ENCODE measurements at regions not wholly inside any gene's neighbourhood (a gene's known extent, or its start where the extent isn't known, plus 50 kb on each side); places are given as distances from the start of the nearest gene placed in this dataset.

GRCh38 chr14:30251017-30251416 lies 307.9 kb upstream of the G2E3 start:
- Histone ChIP-seq H3K4me1 (ENCODE audit: control insufficient read depth, insufficient read depth, low read depth, low read length) (no peaks in the 10 kb centered on the region), H2AK5ac (ENCODE audit: low read length, severe bottlenecking) (no peak overlapping the region), H3K4me2 (ENCODE audit: low read length, poor library complexity, severe bottlenecking) (no peak overlapping the region), H2AFZ (ENCODE audit: low read depth, low read length) (no peak overlapping the region), H3K9me3 (ENCODE audit: control insufficient read depth, low read length) (no peaks in the 10 kb centered on the region), H2BK12ac (ENCODE audit: low read length in 2 of 2) (no peak overlapping the region), H3K4me3 (ENCODE audit: insufficient read depth in 1 of 2, low read depth in 1 of 2, low read length in 2 of 2) (no peak overlapping the region), H3K18ac (ENCODE audit: low read depth in 1 of 2, low read length in 2 of 2) (no peak overlapping the region), H2BK15ac (ENCODE audit: low read depth, poor library complexity, severe bottlenecking) (no peak overlapping the region), H3K23ac (ENCODE audit: low read length in 2 of 2) (no peak overlapping the region), H4K91ac (ENCODE audit: low read length) (no peak overlapping the region), H2BK120ac (ENCODE audit: low read depth, low read length) (no peak overlapping the region), H3K36me3 (ENCODE audit: control insufficient read depth in 1 of 2, insufficient read depth in 2 of 2, low read depth in 1 of 2, low read length in 2 of 2) (no peaks in the 10 kb centered on the region), H3K4ac (ENCODE audit: low read depth in 1 of 2, low read length in 2 of 2) (no peak overlapping the region), H3K79me1 (replicated peaks; ENCODE audit: low read length, poor library complexity, severe bottlenecking) (no peaks in the 10 kb centered on the region), H2BK5ac (ENCODE audit: low read depth, low read length, poor library complexity, severe bottlenecking) (no peak overlapping the region), H4K8ac (ENCODE audit: low read length) (no peak overlapping the region), H3K27ac (ENCODE audit: low read length, poor library complexity, severe bottlenecking) (no peak overlapping the region), H3K27me3 (ENCODE audit: control insufficient read depth in 1 of 2, insufficient read depth in 1 of 2, low read length in 2 of 2) (no peaks in the 10 kb centered on the region), H3K14ac (ENCODE audit: low read length in 2 of 2) (no peak overlapping the region), H3K9ac (ENCODE audit: low read length) (no peak overlapping the region)
- DNase-seq = no peak

- WGBS = 86% methylated on average over 4 of the region's 6 CpGs
- Histone ChIP-seq H2BK15ac (ENCODE audit: low read depth, poor library complexity, severe bottlenecking) (no peak overlapping the region), H3K27me3 (ENCODE audit: control insufficient read depth in 1 of 2, insufficient read depth in 1 of 2, low read length in 2 of 2) (no peaks in the 10 kb centered on the region), H3K9ac (ENCODE audit: low read length) (no peak overlapping the region), H3K27ac (ENCODE audit: low read length, poor library complexity, severe bottlenecking) (no peak overlapping the region), H4K8ac (ENCODE audit: low read length) (no peak overlapping the region), H2BK120ac (ENCODE audit: low read depth, low read length) (no peak overlapping the region), H3K36me3 (ENCODE audit: control insufficient read depth in 1 of 2, insufficient read depth in 2 of 2, low read depth in 1 of 2, low read length in 2 of 2) (no peaks in the 10 kb centered on the region), H2AK5ac (ENCODE audit: low read length, severe bottlenecking) (no peak overlapping the region), H3K4me2 (ENCODE audit: low read length, poor library complexity, severe bottlenecking) (no peak overlapping the region), H4K91ac (ENCODE audit: low read length) (no peak overlapping the region), H3K14ac (ENCODE audit: low read length in 2 of 2) (no peak overlapping the region), H3K9me3 (ENCODE audit: control insufficient read depth, low read length) (no peaks in the 10 kb centered on the region), H2BK12ac (ENCODE audit: low read length in 2 of 2) (no peak overlapping the region), H3K4me1 (ENCODE audit: control insufficient read depth, insufficient read depth, low read depth, low read length) (no peaks in the 10 kb centered on the region), H3K4me3 (ENCODE audit: insufficient read depth in 1 of 2, low read depth in 1 of 2, low read length in 2 of 2) (no peak overlapping the region), H2BK5ac (ENCODE audit: low read depth, low read length, poor library complexity, severe bottlenecking) (no peak overlapping the region), H3K18ac (ENCODE audit: low read depth in 1 of 2, low read length in 2 of 2) (no peak overlapping the region), H3K79me1 (replicated peaks; ENCODE audit: low read length, poor library complexity, severe bottlenecking) (no peaks in the 10 kb centered on the region), H3K4ac (ENCODE audit: low read depth in 1 of 2, low read length in 2 of 2) (no peak overlapping the region), H2AFZ (ENCODE audit: low read depth, low read length) (no peak overlapping the region), H3K23ac (ENCODE audit: low read length in 2 of 2) (no peak overlapping the region)
- DNase-seq = no peak
These were observed 307.3 kb upstream of the G2E3 start for GRCh38 chr14:30251557-30252100.

GRCh38 chr14:30252151-30252550 lies 306.8 kb upstream of the G2E3 start:
- H3K79me1 ChIP-seq (replicated peaks; ENCODE audit: low read length, poor library complexity, severe bottlenecking) = no peaks in the 10 kb centered on the region
- H2BK120ac ChIP-seq (ENCODE audit: low read depth, low read length) = no peak overlapping the region
- H4K91ac ChIP-seq (ENCODE audit: low read length) = no peak overlapping the region
- no peak overlapping the region for H2BK12ac ChIP-seq (ENCODE audit: low read length in 2 of 2)
- no peaks in the 10 kb centered on the region for H3K9me3 ChIP-seq (ENCODE audit: control insufficient read depth, low read length)
- no peak overlapping the region for H2BK15ac ChIP-seq (ENCODE audit: low read depth, poor library complexity, severe bottlenecking)
- no peak overlapping the region for H3K14ac ChIP-seq (ENCODE audit: low read length in 2 of 2)
- no peak overlapping the region for H4K8ac ChIP-seq (ENCODE audit: low read length)
- 77% methylated on average over 2 of the region's 2 CpGs for WGBS
- no peak overlapping the region for H2AK5ac ChIP-seq (ENCODE audit: low read length, severe bottlenecking)
- H3K23ac ChIP-seq (ENCODE audit: low read length in 2 of 2) = no peak overlapping the region
- no peak overlapping the region for H2BK5ac ChIP-seq (ENCODE audit: low read depth, low read length, poor library complexity, severe bottlenecking)
- no peaks in the 10 kb centered on the region for H3K36me3 ChIP-seq (ENCODE audit: control insufficient read depth in 1 of 2, insufficient read depth in 2 of 2, low read depth in 1 of 2, low read length in 2 of 2)
- no peak for DNase-seq
- no peak overlapping the region for H3K4ac ChIP-seq (ENCODE audit: low read depth in 1 of 2, low read length in 2 of 2)
- no peaks in the 10 kb centered on the region for H3K27me3 ChIP-seq (ENCODE audit: control insufficient read depth in 1 of 2, insufficient read depth in 1 of 2, low read length in 2 of 2)
- no peak overlapping the region for H3K27ac ChIP-seq (ENCODE audit: low read length, poor library complexity, severe bottlenecking)
- no peak overlapping the region for H3K18ac ChIP-seq (ENCODE audit: low read depth in 1 of 2, low read length in 2 of 2)
- no peak overlapping the region for H2AFZ ChIP-seq (ENCODE audit: low read depth, low read length)
- H3K4me3 ChIP-seq (ENCODE audit: insufficient read depth in 1 of 2, low read depth in 1 of 2, low read length in 2 of 2) = no peak overlapping the region
- no peaks in the 10 kb centered on the region for H3K4me1 ChIP-seq (ENCODE audit: control insufficient read depth, insufficient read depth, low read depth, low read length)
- H3K9ac ChIP-seq (ENCODE audit: low read length) = peak overlapping the region; percentile 42
- no peak overlapping the region for H3K4me2 ChIP-seq (ENCODE audit: low read length, poor library complexity, severe bottlenecking)

GRCh38 chr14:30252783-30253674 lies 305.9 kb upstream of the G2E3 start:
- Histone ChIP-seq H3K23ac (ENCODE audit: low read length in 2 of 2) (no peak overlapping the region), H3K4me1 (ENCODE audit: control insufficient read depth, insufficient read depth, low read depth, low read length) (no peaks in the 10 kb centered on the region), H3K9me3 (ENCODE audit: control insufficient read depth, low read length) (no peaks in the 10 kb centered on the region), H3K27ac (ENCODE audit: low read length, poor library complexity, severe bottlenecking) (no peak overlapping the region), H3K36me3 (ENCODE audit: control insufficient read depth in 1 of 2, insufficient read depth in 2 of 2, low read depth in 1 of 2, low read length in 2 of 2) (no peaks in the 10 kb centered on the region), H3K14ac (ENCODE audit: low read length in 2 of 2) (no peak overlapping the region), H2BK120ac (ENCODE audit: low read depth, low read length) (no peak overlapping the region), H3K4me3 (ENCODE audit: insufficient read depth in 1 of 2, low read depth in 1 of 2, low read length in 2 of 2) (no peak overlapping the region), H3K9ac (ENCODE audit: low read length) (peak overlapping the region; percentile 42), H3K79me1 (replicated peaks; ENCODE audit: low read length, poor library complexity, severe bottlenecking) (no peaks in the 10 kb centered on the region), H2AFZ (ENCODE audit: low read depth, low read length) (no peak overlapping the region), H2BK5ac (ENCODE audit: low read depth, low read length, poor library complexity, severe bottlenecking) (no peak overlapping the region), H2BK15ac (ENCODE audit: low read depth, poor library complexity, severe bottlenecking) (no peak overlapping the region), H3K18ac (ENCODE audit: low read depth in 1 of 2, low read length in 2 of 2) (no peak overlapping the region), H4K91ac (ENCODE audit: low read length) (no peak overlapping the region), H2AK5ac (ENCODE audit: low read length, severe bottlenecking) (no peak overlapping the region), H3K27me3 (ENCODE audit: control insufficient read depth in 1 of 2, insufficient read depth in 1 of 2, low read length in 2 of 2) (no peaks in the 10 kb centered on the region), H4K8ac (ENCODE audit: low read length) (no peak overlapping the region), H3K4me2 (ENCODE audit: low read length, poor library complexity, severe bottlenecking) (no peak overlapping the region), H2BK12ac (ENCODE audit: low read length in 2 of 2) (no peak overlapping the region), H3K4ac (ENCODE audit: low read depth in 1 of 2, low read length in 2 of 2) (no peak overlapping the region)
- 71% methylated on average over 5 of the region's 6 CpGs for WGBS
- DNase-seq = peak; percentile 7
